ENCODE measurements at regions not wholly inside any gene's neighbourhood (a gene's known extent, or its start where the extent isn't known, plus 50 kb on each side); places are given as distances from the start of the nearest gene placed in this dataset.

GRCh38 chr2:167712275-167712674 is 535.1 kb downstream of the STK39 start:
- no peak for DNase-seq (ENCODE audit: low spot score)

GRCh38 chr2:167708998-167709397 is 538.4 kb downstream of the STK39 start:
- no peak for DNase-seq (ENCODE audit: low spot score)
- no peak overlapping the region for H3K27ac ChIP-seq

More at GRCh38 chr2:167712275-167712674, 535.1 kb downstream of the STK39 start:
- H3K36me3 ChIP-seq: no peaks in the 10 kb centered on the region
- no peaks in the 10 kb centered on the region for H3K27me3 ChIP-seq (replicated peaks; ENCODE audit: insufficient read depth)
- TF ChIP-seq, protein P1, sequence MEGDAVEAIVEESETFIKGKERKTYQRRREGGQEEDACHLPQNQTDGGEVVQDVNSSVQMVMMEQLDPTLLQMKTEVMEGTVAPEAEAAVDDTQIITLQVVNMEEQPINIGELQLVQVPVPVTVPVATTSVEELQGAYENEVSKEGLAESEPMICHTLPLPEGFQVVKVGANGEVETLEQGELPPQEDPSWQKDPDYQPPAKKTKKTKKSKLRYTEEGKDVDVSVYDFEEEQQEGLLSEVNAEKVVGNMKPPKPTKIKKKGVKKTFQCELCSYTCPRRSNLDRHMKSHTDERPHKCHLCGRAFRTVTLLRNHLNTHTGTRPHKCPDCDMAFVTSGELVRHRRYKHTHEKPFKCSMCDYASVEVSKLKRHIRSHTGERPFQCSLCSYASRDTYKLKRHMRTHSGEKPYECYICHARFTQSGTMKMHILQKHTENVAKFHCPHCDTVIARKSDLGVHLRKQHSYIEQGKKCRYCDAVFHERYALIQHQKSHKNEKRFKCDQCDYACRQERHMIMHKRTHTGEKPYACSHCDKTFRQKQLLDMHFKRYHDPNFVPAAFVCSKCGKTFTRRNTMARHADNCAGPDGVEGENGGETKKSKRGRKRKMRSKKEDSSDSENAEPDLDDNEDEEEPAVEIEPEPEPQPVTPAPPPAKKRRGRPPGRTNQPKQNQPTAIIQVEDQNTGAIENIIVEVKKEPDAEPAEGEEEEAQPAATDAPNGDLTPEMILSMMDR (IDR thresholded peaks at IDR 0.05): no peak
- TF ChIP-seq POLR2AphosphoS5 (IDR thresholded peaks at IDR 0.05) (no peak), POLR2A (IDR thresholded peaks at IDR 0.05) (no peak)
- no peaks in the 10 kb centered on the region for H3K9me3 ChIP-seq
- no peak overlapping the region for H3K27ac ChIP-seq
- no peak overlapping the region for H3K4me3 ChIP-seq
- WGBS: 71% methylated on average over 1 of the region's 1 CpG
- intact Hi-C loops (cut with DNase I): no loop called here
- no peaks in the 10 kb centered on the region for H3K4me1 ChIP-seq (replicated peaks)

DNA sequence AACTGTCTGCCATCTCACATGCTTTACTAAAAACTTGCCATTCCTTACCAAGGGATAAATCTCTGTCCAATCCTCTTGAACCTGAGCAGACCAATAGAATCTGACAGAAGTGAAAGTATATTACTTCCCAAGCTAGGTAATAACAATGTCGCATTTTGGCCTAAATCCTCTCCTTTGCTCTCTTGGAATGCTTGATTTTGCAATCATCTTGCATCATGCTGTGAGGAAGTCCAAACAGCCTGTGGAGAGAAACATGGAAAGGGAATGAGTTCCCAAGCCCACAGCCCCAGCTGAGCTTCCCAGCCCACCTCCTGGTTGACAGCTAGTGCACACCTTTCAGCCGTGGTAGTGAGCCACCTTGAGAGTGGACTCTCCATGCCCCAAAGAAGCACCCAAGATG is 540.6 kb downstream of the STK39 start:
- DNase-seq (ENCODE audit: low spot score): no peak
- TF ChIP-seq POLR2AphosphoS5 (IDR thresholded peaks at IDR 0.05) (no peak), POLR2A (IDR thresholded peaks at IDR 0.05) (no peak)
- TF ChIP-seq, protein P1 (IDR thresholded peaks at IDR 0.05): no peak
- H3K9me3 ChIP-seq: no peaks in the 10 kb centered on the region
- H3K36me3 ChIP-seq: no peaks in the 10 kb centered on the region
- WGBS: 48% methylated on average over 2 of the region's 2 CpGs
- H3K27me3 ChIP-seq (replicated peaks; ENCODE audit: insufficient read depth): no peaks in the 10 kb centered on the region
- intact Hi-C loops (cut with DNase I): no loop called here
- H3K4me1 ChIP-seq (replicated peaks): no peaks in the 10 kb centered on the region
- no peak overlapping the region for H3K27ac ChIP-seq
- H3K4me3 ChIP-seq: no peak overlapping the region

More at GRCh38 chr2:167708998-167709397, 538.4 kb downstream of the STK39 start:
- intact Hi-C loops (cut with DNase I): no loop called here
- TF ChIP-seq POLR2AphosphoS5 (IDR thresholded peaks at IDR 0.05) (no peak), POLR2A (IDR thresholded peaks at IDR 0.05) (no peak)
- Histone ChIP-seq H3K4me1 (replicated peaks) (no peaks in the 10 kb centered on the region), H3K27me3 (replicated peaks; ENCODE audit: insufficient read depth) (no peaks in the 10 kb centered on the region), H3K4me3 (no peak overlapping the region), H3K36me3 (no peaks in the 10 kb centered on the region), H3K9me3 (no peaks in the 10 kb centered on the region)

DNA sequence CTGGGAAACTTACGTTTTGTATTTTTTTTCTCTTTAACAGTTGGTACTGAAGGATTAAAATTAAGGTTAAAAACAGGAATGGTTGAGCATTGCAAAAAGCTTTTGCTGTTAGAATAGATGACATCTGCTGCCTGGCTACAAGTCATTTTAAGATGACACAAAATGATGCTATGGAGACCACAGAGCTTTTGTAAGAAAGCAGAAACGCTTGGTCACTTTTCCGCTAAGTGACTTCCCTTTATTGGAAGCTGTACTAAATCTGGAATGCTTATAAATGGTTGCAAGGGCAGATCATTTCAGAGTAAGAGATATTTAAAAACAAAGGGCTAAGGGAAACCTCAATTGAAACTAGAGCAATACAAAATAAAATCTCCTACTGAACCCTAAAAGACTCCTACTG is 544.0 kb downstream of the STK39 start:
- H3K4me1 ChIP-seq (replicated peaks): no peaks in the 10 kb centered on the region
- H3K27me3 ChIP-seq (replicated peaks; ENCODE audit: insufficient read depth): no peaks in the 10 kb centered on the region
- intact Hi-C loops (cut with DNase I): no loop called here
- no peaks in the 10 kb centered on the region for H3K36me3 ChIP-seq
- TF ChIP-seq POLR2AphosphoS5 (IDR thresholded peaks at IDR 0.05): no peak
- TF ChIP-seq POLR2A (IDR thresholded peaks at IDR 0.05): no peak
- TF ChIP-seq, protein P1 (IDR thresholded peaks at IDR 0.05): no peak
- H3K9me3 ChIP-seq: no peaks in the 10 kb centered on the region
- no peak overlapping the region for H3K27ac ChIP-seq
- 74% methylated on average over 3 of the region's 3 CpGs for WGBS
- DNase-seq (ENCODE audit: low spot score): no peak
- no peak overlapping the region for H3K4me3 ChIP-seq

DNA sequence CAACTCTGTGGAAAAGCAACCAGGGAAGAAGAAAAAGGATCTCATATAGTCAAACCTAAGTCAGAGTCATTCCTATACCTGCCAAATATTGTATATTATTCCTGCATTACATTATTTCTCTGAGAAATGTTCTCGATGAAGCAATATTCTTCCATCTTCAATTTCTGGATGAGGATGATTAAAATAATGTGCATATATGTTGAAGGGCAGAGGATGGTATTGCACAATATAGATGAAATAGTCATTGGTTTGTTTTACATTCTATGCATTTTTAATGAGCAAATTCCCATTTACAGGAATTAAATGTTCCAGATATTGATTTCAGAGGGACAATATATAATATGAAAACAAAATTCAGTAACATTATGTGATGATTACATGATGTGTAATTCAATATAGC is 545.2 kb downstream of the STK39 start:
- TF ChIP-seq POLR2AphosphoS5 (IDR thresholded peaks at IDR 0.05): no peak
- TF ChIP-seq POLR2A (IDR thresholded peaks at IDR 0.05): no peak
- TF ChIP-seq, protein P1 (IDR thresholded peaks at IDR 0.05): no peak
- H3K36me3 ChIP-seq: no peaks in the 10 kb centered on the region
- intact Hi-C loops (cut with DNase I): no loop called here
- H3K27me3 ChIP-seq (replicated peaks; ENCODE audit: insufficient read depth): no peaks in the 10 kb centered on the region
- no peak overlapping the region for H3K27ac ChIP-seq
- DNase-seq (ENCODE audit: low spot score): no peak
- H3K4me1 ChIP-seq (replicated peaks): no peaks in the 10 kb centered on the region
- no peaks in the 10 kb centered on the region for H3K9me3 ChIP-seq
- H3K4me3 ChIP-seq: no peak overlapping the region
- 97% methylated on average over 1 of the region's 1 CpG for WGBS
